T-helper 2 cell (primary cell): ENCODE measurements at regions not wholly inside any gene's neighbourhood (a gene's known extent, or its start where the extent isn't known, plus 50 kb on each side); places are given as distances from the start of the nearest gene placed in this dataset.

Experiments used
- DNase-seq, 5 experiments: peaks; one replicate each; pipeline versions ENCODE4 v3.0.0 to v3.0.0-alpha.2; 2012 to 2022

GRCh38 chr15:59953392-59953883, 50.7 kb upstream of the FOXB1 start:
- no peak for DNase-seq

GRCh38 chr15:59952960-59953359, 51.2 kb upstream of the FOXB1 start:
- no peak for DNase-seq

- no peak for DNase-seq
These were observed 53.3 kb upstream of the FOXB1 start for GRCh38 chr15:59950603-59951388.

GRCh38 chr15:59948924-59949613, 55.0 kb upstream of the FOXB1 start:
- no peak for DNase-seq

- no peak for DNase-seq
These were observed 58.0 kb upstream of the FOXB1 start for GRCh38 chr15:59946084-59946483.

- DNase-seq: no peak
These were observed 59.1 kb upstream of the FOXB1 start for GRCh38 chr15:59945036-59945435.

- DNase-seq: no peak
These were observed 62.5 kb upstream of the FOXB1 start for GRCh38 chr15:59941612-59942011.

GRCh38 chr15:59940928-59941327, 63.2 kb upstream of the FOXB1 start:
- no peak for DNase-seq

- no peak for DNase-seq
These were observed 63.7 kb upstream of the FOXB1 start for GRCh38 chr15:59940456-59940855.

- DNase-seq: no peak
These were observed 67.4 kb upstream of the FOXB1 start for GRCh38 chr15:59936741-59937140.

- DNase-seq: no peak
These were observed 70.5 kb upstream of the FOXB1 start for GRCh38 chr15:59933607-59934006.

GRCh38 chr15:59931646-59932261, 72.4 kb upstream of the FOXB1 start:
- peak in 1 of 5 experiments; percentile 59 for DNase-seq

GRCh38 chr15:59924812-59925522, 79.1 kb upstream of the FOXB1 start:
- DNase-seq: no peak

GRCh38 chr15:59924096-59924495, 80.0 kb upstream of the FOXB1 start:
- DNase-seq: no peak

GRCh38 chr15:59923508-59923907, 80.6 kb upstream of the FOXB1 start:
- no peak for DNase-seq

GRCh38 chr15:59918994-59919951, 84.8 kb upstream of the FOXB1 start:
- DNase-seq: peak in 2 of 5 experiments; percentile 13 to 96

- DNase-seq: peak; percentile 7 to 78 (median 43)
These were observed 86.5 kb upstream of the FOXB1 start for GRCh38 chr15:59917504-59918157.

GRCh38 chr15:59906046-59906445, 98.1 kb upstream of the FOXB1 start:
- DNase-seq: no peak

GRCh38 chr15:59905176-59905575, 98.9 kb upstream of the FOXB1 start:
- no peak for DNase-seq

GRCh38 chr15:59904450-59905135, 99.5 kb upstream of the FOXB1 start:
- DNase-seq: no peak

GRCh38 chr15:59896663-59897074, 107.4 kb upstream of the FOXB1 start:
- DNase-seq: no peak
